HEK293 (cell line): ENCODE measurements at regions not wholly inside any gene's neighbourhood (a gene's known extent, or its start where the extent isn't known, plus 50 kb on each side); places are given as distances from the start of the nearest gene placed in this dataset.

Experiments used
- SCRT2 ChIP-seq: fragments of 450-650 bp; formaldehyde crosslinking; IDR thresholded peaks from 2 replicates; pipeline ENCODE4 v1.5.1; 2016; ENCODE audit warnings: missing biosample characterization, missing genetic modification characterization
- ZBTB7A ChIP-seq: fragments of 450-650 bp; formaldehyde crosslinking; IDR thresholded peaks from 2 replicates; pipeline ENCODE4 v1.5.1; 2016; ENCODE audit warnings: low read depth, missing biosample characterization, missing genetic modification characterization
- ZNF530 ChIP-seq: fragments of 450-650 bp; formaldehyde crosslinking; IDR thresholded peaks from 2 replicates; pipeline ENCODE4 v1.5.1; 2016; ENCODE audit warnings: low read depth, missing biosample characterization, missing genetic modification characterization
- ZNF561 ChIP-seq: fragments of 450-650 bp; IDR thresholded peaks from 2 replicates; pipeline ENCODE4 v1.5.1; 2018; ENCODE audit warnings: missing biosample characterization, missing genetic modification characterization, borderline replicate concordance
- TF ChIP-seq, protein P1 (sequence below): fragments of 450-650 bp; formaldehyde crosslinking; IDR thresholded peaks from 2 replicates; pipeline ENCODE4 v1.5.1; 2016; ENCODE audit warnings: missing biosample characterization, missing genetic modification characterization
- TF ChIP-seq, protein P2 (sequence below): fragments of 450-650 bp; formaldehyde crosslinking; IDR thresholded peaks from 2 replicates; pipeline ENCODE4 v1.5.1; 2016; ENCODE audit warnings: missing biosample characterization, missing genetic modification characterization

DNA sequence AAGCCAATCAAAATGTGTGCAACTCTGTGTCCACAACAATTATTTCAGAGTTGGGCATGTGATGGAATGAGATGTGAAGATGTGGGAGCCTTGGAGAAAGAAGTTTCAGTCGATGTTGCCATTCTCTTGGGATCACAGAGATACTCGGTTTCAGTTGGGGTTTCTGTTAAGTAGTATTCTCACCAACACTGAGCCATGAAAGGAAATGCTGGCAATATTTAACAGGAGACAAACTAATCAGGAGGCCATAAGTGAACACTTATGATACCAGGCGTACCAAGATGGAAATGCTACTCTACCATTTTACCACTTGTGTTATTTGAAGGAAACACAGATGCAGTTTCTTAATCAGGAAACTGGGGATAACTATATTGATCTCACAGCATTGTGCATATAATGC, 53.3 kb upstream of the NUDT7 start (continued):
- TF ChIP-seq ZNF561 (no peak), SCRT2 (no peak), ZNF530 (no peak), ZBTB7A (tag by site-specific recombination) (no peak)
- TF ChIP-seq, protein P1, sequence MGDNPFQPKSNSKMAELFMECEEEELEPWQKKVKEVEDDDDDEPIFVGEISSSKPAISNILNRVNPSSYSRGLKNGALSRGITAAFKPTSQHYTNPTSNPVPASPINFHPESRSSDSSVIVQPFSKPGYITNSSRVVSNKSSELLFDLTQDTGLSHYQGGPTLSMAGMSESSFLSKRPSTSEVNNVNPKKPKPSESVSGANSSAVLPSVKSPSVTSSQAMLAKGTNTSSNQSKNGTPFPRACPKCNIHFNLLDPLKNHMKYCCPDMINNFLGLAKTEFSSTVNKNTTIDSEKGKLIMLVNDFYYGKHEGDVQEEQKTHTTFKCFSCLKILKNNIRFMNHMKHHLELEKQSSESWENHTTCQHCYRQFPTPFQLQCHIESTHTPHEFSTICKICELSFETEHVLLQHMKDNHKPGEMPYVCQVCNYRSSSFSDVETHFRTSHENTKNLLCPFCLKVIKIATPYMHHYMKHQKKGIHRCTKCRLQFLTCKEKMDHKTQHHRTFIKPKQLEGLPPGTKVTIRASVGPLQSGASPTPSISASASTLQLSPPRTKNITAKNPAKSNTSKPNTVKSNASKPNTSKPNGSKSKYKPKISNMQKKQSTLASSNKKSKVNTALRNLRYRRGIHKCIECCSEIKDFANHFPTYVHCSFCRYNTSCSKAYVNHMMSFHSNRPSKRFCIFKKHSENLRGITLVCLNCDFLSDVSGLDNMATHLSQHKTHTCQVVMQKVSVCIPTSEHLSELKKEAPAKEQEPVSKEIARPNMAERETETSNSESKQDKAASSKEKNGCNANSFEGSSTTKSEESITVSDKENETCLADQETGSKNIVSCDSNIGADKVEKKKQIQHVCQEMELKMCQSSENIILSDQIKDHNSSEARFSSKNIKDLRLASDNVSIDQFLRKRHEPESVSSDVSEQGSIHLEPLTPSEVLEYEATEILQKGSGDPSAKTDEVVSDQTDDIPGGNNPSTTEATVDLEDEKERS (tag by site-specific recombination) = no peak
- TF ChIP-seq, protein P2, sequence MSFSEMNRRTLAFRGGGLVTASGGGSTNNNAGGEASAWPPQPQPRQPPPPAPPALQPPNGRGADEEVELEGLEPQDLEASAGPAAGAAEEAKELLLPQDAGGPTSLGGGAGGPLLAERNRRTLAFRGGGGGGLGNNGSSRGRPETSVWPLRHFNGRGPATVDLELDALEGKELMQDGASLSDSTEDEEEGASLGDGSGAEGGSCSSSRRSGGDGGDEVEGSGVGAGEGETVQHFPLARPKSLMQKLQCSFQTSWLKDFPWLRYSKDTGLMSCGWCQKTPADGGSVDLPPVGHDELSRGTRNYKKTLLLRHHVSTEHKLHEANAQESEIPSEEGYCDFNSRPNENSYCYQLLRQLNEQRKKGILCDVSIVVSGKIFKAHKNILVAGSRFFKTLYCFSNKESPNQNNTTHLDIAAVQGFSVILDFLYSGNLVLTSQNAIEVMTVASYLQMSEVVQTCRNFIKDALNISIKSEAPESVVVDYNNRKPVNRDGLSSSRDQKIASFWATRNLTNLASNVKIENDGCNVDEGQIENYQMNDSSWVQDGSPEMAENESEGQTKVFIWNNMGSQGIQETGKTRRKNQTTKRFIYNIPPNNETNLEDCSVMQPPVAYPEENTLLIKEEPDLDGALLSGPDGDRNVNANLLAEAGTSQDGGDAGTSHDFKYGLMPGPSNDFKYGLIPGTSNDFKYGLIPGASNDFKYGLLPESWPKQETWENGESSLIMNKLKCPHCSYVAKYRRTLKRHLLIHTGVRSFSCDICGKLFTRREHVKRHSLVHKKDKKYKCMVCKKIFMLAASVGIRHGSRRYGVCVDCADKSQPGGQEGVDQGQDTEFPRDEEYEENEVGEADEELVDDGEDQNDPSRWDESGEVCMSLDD (tag by site-specific recombination) = no peak
